OCI-LY1 (cell line): ENCODE measurements at regions not wholly inside any gene's neighbourhood (a gene's known extent, or its start where the extent isn't known, plus 50 kb on each side); places are given as distances from the start of the nearest gene placed in this dataset.

Source experiments
- CTCF ChIP-seq: fragments of 200-600 bp; sonication (generic), shearing (Covaris generic); IDR thresholded peaks from 2 replicates; pipeline ENCODE4 v1.5.1; 2017; ENCODE audit warnings: mild to moderate bottlenecking, antibody characterized with exemption, low read length, moderate library complexity, mixed read lengths
- EZH2 ChIP-seq: fragments of 200-600 bp; sonication (generic), shearing (Covaris generic); IDR thresholded peaks from 2 replicates; pipeline ENCODE4 v1.8.0; 2017; ENCODE audit warnings: borderline replicate concordance, mixed run types, mild to moderate bottlenecking, antibody characterized with exemption, low read length, moderate library complexity, mixed read lengths

GRCh38 chr20:21029341-21029740 is 76.8 kb downstream of the LINC00237 start:
- TF ChIP-seq CTCF (no peak), EZH2 (no peak)
